SK-N-SH (cell line): ENCODE measurements at regions not wholly inside any gene's neighbourhood (a gene's known extent, or its start where the extent isn't known, plus 50 kb on each side); places are given as distances from the start of the nearest gene placed in this dataset.

Experiments
- CTCF ChIA-PET: fragments of 300-600, 350-600 bp; formaldehyde crosslinking; extraction: SDS; loops from one replicate; lab custom pipeline; 2021; lab: Yijun Ruan, JAX
- POLR2A ChIA-PET: fragments of 350-600 bp; sonication (Branson Sonifier 250); formaldehyde crosslinking; extraction: SDS; loops from one replicate; lab custom pipeline; 2020; ENCODE audit warnings: antibody characterized with exemption, inconsistent platforms; lab: Yijun Ruan, JAX
- DNase-seq: peaks from one replicate; pipeline ENCODE4 v3.0.0; 2012
- H2AFZ ChIP-seq: fragments of 200-600 bp; sonication (generic); 2 replicates; pipeline ENCODE4 v1.8.1; 2016; ENCODE audit warnings: antibody characterized with exemption, mild to moderate bottlenecking, low read depth
- H3F3A ChIP-seq: fragments of 200-600 bp; sonication (generic); replicated peaks from 2 replicates; pipeline ENCODE3; 2016; ENCODE audit warnings: antibody characterized with exemption, mild to moderate bottlenecking; ENCODE audit not compliant: insufficient read depth
- H3K27ac ChIP-seq, 2 experiments: fragments of 200-500 bp in 1 of 2; fragments of 200-600 bp in 1 of 2; sonication (Bioruptor generic) in 1 of 2; sonication (generic), shearing (Covaris generic) in 1 of 2; 2 replicates each; pipeline versions ENCODE4 v1.5.1 to v1.6.1; 2014 to 2016; ENCODE audit warnings: low read depth in 2 of 2, inconsistent platforms in 1 of 2, low read length in 1 of 2, mild to moderate bottlenecking in 1 of 2, mixed read lengths in 1 of 2
- H3K27me3 ChIP-seq: fragments of 200-600 bp; sonication (generic), shearing (Covaris generic); 2 replicates; pipeline ENCODE4 v1.6.1; 2016; ENCODE audit warnings: mixed run types; ENCODE audit not compliant: insufficient read depth
- H3K36me3 ChIP-seq, 2 experiments: fragments of 200-500 bp in 1 of 2; fragments of 200-600 bp in 1 of 2; sonication (Bioruptor generic) in 1 of 2; sonication (generic) in 1 of 2; replicated peaks in 1 of 2; 2 replicates each; pipeline versions ENCODE3 to v1.5.1; 2014 to 2016; ENCODE audit warnings: low read length in 1 of 2, mild to moderate bottlenecking in 1 of 2; ENCODE audit not compliant: insufficient read depth in 2 of 2, control insufficient read depth in 1 of 2
- H3K4me1 ChIP-seq, 2 experiments: fragments of 200-500 bp in 1 of 2; fragments of 200-600 bp in 1 of 2; sonication (Bioruptor generic) in 1 of 2; sonication (generic), shearing (Covaris generic) in 1 of 2; 2 replicates each; pipeline versions ENCODE4 v1.5.1 to v1.6.1; 2014 to 2016; ENCODE audit warnings: low read depth in 1 of 2, low read length in 1 of 2, mixed run types in 1 of 2; ENCODE audit not compliant: insufficient read depth in 2 of 2, control insufficient read depth in 1 of 2
- H3K4me2 ChIP-seq: fragments of 200-600 bp; sonication (generic), shearing (Covaris generic); 2 replicates; pipeline ENCODE4 v1.6.1; 2017; ENCODE audit warnings: mixed run types
- H3K4me3 ChIP-seq, 2 experiments: fragments of 200-500 bp in 1 of 2; fragments of 200-600 bp in 1 of 2; sonication (Bioruptor generic) in 1 of 2; sonication (generic), shearing (Covaris generic) in 1 of 2; 2 replicates each; pipeline versions ENCODE4 v1.5.1 to v1.8.1; 2014 to 2016; ENCODE audit warnings: low read depth in 2 of 2, inconsistent platforms in 1 of 2, low read length in 1 of 2, mild to moderate bottlenecking in 1 of 2, mixed read lengths in 1 of 2, moderate library complexity in 1 of 2
- H3K79me2 ChIP-seq: fragments of 200-600 bp; sonication (generic); 2 replicates; pipeline ENCODE4 v1.8.1; 2017; ENCODE audit warnings: mild to moderate bottlenecking; ENCODE audit not compliant: insufficient read depth
- H3K9ac ChIP-seq: fragments of 200-600 bp; sonication (generic); 2 replicates; pipeline ENCODE4 v1.6.1; 2017; ENCODE audit warnings: mixed run types
- H3K9me2 ChIP-seq: fragments of 200-600 bp; sonication (generic); 2 replicates; pipeline ENCODE4 v1.6.1; 2017; ENCODE audit warnings: mixed run types
- H3K9me3 ChIP-seq: fragments of 200-600 bp; sonication (generic); 2 replicates; pipeline ENCODE4 v1.6.1; 2017; ENCODE audit warnings: mixed run types, mild to moderate bottlenecking, moderate library complexity
- H4K20me1 ChIP-seq: fragments of 200-600 bp; sonication (generic); 2 replicates; pipeline ENCODE4 v1.6.1; 2017; ENCODE audit warnings: mild to moderate bottlenecking, mixed run types; ENCODE audit not compliant: insufficient read depth
- ELF1 ChIP-seq: IDR thresholded peaks from 2 replicates; pipeline ENCODE4 v1.4.0; 2012
- FOXM1 ChIP-seq: IDR thresholded peaks from 2 replicates; pipeline ENCODE4 v1.4.0; 2012; ENCODE audit warnings: low read depth, mild to moderate bottlenecking
- JUND ChIP-seq: IDR thresholded peaks from 2 replicates; pipeline ENCODE4 v1.4.0; 2012
- MEF2A ChIP-seq: IDR thresholded peaks from 2 replicates; pipeline ENCODE4 v1.4.0; 2012; ENCODE audit warnings: low read depth, borderline replicate concordance
- POLR2AphosphoS5 ChIP-seq: IDR thresholded peaks from 2 replicates; pipeline ENCODE4 v1.6.1; 2012; ENCODE audit warnings: low read depth, low read length
- RFX5 ChIP-seq: IDR thresholded peaks from 2 replicates; pipeline ENCODE4 v1.6.1; 2012; ENCODE audit warnings: mild to moderate bottlenecking, improper control_type of control experiment, low read length
- RXRA ChIP-seq: IDR thresholded peaks from 2 replicates; pipeline ENCODE4 v1.4.0; 2012; ENCODE audit warnings: low read depth, mild to moderate bottlenecking, borderline replicate concordance
- SIN3A ChIP-seq: IDR thresholded peaks from 2 replicates; pipeline ENCODE4 v1.6.1; 2012; ENCODE audit warnings: low read depth, mild to moderate bottlenecking, low read length, moderate library complexity, borderline replicate concordance
- SMC3 ChIP-seq: IDR thresholded peaks from 2 replicates; pipeline ENCODE4 v1.6.1; 2012; ENCODE audit warnings: low read depth, low read length, improper control_type of control experiment
- TAF1 ChIP-seq: IDR thresholded peaks from 2 replicates; pipeline ENCODE4 v1.6.1; 2012; ENCODE audit warnings: low read depth, mild to moderate bottlenecking, low read length, moderate library complexity, borderline replicate concordance
- TCF12 ChIP-seq: IDR thresholded peaks from 2 replicates; pipeline ENCODE4 v1.4.0; 2012
- TEAD4 ChIP-seq: IDR thresholded peaks from 2 replicates; pipeline ENCODE4 v1.4.0; 2012; ENCODE audit warnings: mild to moderate bottlenecking, borderline replicate concordance; ENCODE audit not compliant: insufficient read depth
- WGBS: methylation state at CpG from one replicate; pipeline ENCODE4 v1.1.6; 2017; ENCODE audit warnings: low lambda C conversion rate; 5-methylcytosine and 5-hydroxymethylcytosine counted together
- TF ChIP-seq, protein P1 (sequence below): IDR thresholded peaks from 2 replicates; pipeline ENCODE4 v1.4.0; 2012; ENCODE audit warnings: low read depth
- TF ChIP-seq, protein P2 (sequence below): fragments of 200-600 bp; sonication (generic); IDR thresholded peaks from 2 replicates; pipeline ENCODE4 v1.6.1; 2017; ENCODE audit warnings: antibody characterized with exemption, mild to moderate bottlenecking, moderate library complexity
- TF ChIP-seq, protein P3 (sequence below): IDR thresholded peaks from 2 replicates; pipeline ENCODE4 v1.6.1; 2012; ENCODE audit warnings: mild to moderate bottlenecking, low read depth, low read length, moderate library complexity
- TF ChIP-seq, protein P4 (sequence below): fragments of 150-350 bp; IDR thresholded peaks from 2 replicates; pipeline ENCODE4 v1.6.1; 2016; ENCODE audit warnings: mild to moderate bottlenecking, low read depth, low read length

DNA sequence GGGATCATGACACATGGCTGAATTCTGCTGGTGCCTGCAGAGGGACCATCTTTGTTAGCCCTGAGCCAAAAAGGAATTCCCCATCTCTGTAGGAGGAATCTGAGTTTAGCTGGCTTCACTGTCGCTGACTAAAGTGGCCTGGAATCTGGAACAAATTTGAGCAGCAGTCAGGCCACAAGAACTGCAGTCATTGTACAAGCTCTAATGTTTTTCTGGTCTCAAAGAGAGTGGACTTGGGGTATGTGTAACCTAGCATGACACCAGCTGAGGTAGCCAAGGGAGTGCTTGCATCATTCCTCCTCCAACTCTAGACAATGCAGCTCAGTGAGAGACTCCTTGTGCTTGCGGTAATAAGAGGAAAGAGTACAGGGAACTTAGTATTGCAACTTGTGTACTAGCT lies 539.1 kb upstream of the LRRTM4 start:
- no peaks in the 10 kb centered on the region for H3K79me2 ChIP-seq
- no peaks in the 10 kb centered on the region; a peak in 2 of 4 replicates for H3K4me1 ChIP-seq
- no peaks in the 10 kb centered on the region for H3K27me3 ChIP-seq
- no peaks in the 10 kb centered on the region for H3F3A ChIP-seq
- POLR2A ChIA-PET: no interaction called here
- no peaks in the 10 kb centered on the region for H3K36me3 ChIP-seq
- TF ChIP-seq, protein P1, sequence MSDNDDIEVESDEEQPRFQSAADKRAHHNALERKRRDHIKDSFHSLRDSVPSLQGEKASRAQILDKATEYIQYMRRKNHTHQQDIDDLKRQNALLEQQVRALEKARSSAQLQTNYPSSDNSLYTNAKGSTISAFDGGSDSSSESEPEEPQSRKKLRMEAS: no peak
- no peak for TF ChIP-seq FOXM1
- no peak for TF ChIP-seq RFX5
- no peaks in the 10 kb centered on the region for H3K9me3 ChIP-seq
- WGBS: 33% methylated on average over 2 of the region's 2 CpGs
- H3K4me3 ChIP-seq: no peak overlapping the region
- no peak overlapping the region for H3K4me2 ChIP-seq
- H4K20me1 ChIP-seq: no peaks in the 10 kb centered on the region
- no peaks in the 10 kb centered on the region for H3K9me2 ChIP-seq
- no peak overlapping the region for H3K27ac ChIP-seq
- CTCF ChIA-PET: no interaction called here
- no peak for DNase-seq
- H2AFZ ChIP-seq: no peak overlapping the region
- no peak overlapping the region for H3K9ac ChIP-seq

DNA sequence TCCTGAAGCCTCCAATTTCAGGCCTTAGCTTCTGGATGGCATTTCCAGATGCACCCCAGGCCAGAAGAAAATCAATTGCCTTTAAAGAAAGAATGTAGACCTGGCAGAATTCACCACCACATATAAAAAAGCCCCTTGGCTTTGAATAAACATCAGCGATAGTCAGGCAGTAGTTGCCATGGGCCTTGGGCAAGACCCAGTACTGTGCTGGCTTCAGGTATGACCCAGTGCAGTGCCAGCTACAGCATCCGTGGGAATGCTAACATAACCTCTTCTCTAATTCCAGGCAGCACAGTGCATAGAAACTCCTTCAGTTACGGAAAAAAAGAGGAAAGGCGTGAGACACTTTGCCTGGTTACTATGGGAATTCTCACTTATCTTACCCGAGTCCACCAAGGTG lies 539.6 kb upstream of the LRRTM4 start:
- no peaks in the 10 kb centered on the region for H3K79me2 ChIP-seq
- H3K4me1 ChIP-seq: no peaks in the 10 kb centered on the region; a peak in 2 of 4 replicates
- H3K4me2 ChIP-seq: no peak overlapping the region
- no peak overlapping the region for H3K27ac ChIP-seq
- CTCF ChIA-PET: no interaction called here
- H3K36me3 ChIP-seq: no peaks in the 10 kb centered on the region
- no peak for TF ChIP-seq POLR2AphosphoS5
- no peak for TF ChIP-seq RXRA
- no peak for TF ChIP-seq SIN3A
- no peak for TF ChIP-seq SMC3
- TF ChIP-seq ELF1: no peak
- TF ChIP-seq, protein P2, sequence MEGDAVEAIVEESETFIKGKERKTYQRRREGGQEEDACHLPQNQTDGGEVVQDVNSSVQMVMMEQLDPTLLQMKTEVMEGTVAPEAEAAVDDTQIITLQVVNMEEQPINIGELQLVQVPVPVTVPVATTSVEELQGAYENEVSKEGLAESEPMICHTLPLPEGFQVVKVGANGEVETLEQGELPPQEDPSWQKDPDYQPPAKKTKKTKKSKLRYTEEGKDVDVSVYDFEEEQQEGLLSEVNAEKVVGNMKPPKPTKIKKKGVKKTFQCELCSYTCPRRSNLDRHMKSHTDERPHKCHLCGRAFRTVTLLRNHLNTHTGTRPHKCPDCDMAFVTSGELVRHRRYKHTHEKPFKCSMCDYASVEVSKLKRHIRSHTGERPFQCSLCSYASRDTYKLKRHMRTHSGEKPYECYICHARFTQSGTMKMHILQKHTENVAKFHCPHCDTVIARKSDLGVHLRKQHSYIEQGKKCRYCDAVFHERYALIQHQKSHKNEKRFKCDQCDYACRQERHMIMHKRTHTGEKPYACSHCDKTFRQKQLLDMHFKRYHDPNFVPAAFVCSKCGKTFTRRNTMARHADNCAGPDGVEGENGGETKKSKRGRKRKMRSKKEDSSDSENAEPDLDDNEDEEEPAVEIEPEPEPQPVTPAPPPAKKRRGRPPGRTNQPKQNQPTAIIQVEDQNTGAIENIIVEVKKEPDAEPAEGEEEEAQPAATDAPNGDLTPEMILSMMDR: no peak
- no peak for TF ChIP-seq RFX5
- TF ChIP-seq, all 33 proteins: peak for 0
- Histone ChIP-seq H2AFZ (no peak overlapping the region), H3K27me3 (no peaks in the 10 kb centered on the region), H3F3A (no peaks in the 10 kb centered on the region), H3K9me3 (no peaks in the 10 kb centered on the region), H3K4me3 (no peak overlapping the region), H3K9ac (no peak overlapping the region), H4K20me1 (no peaks in the 10 kb centered on the region), H3K9me2 (no peaks in the 10 kb centered on the region)
- DNase-seq: no peak
- WGBS: 54% methylated on average over 5 of the region's 5 CpGs
- POLR2A ChIA-PET: no interaction called here

DNA sequence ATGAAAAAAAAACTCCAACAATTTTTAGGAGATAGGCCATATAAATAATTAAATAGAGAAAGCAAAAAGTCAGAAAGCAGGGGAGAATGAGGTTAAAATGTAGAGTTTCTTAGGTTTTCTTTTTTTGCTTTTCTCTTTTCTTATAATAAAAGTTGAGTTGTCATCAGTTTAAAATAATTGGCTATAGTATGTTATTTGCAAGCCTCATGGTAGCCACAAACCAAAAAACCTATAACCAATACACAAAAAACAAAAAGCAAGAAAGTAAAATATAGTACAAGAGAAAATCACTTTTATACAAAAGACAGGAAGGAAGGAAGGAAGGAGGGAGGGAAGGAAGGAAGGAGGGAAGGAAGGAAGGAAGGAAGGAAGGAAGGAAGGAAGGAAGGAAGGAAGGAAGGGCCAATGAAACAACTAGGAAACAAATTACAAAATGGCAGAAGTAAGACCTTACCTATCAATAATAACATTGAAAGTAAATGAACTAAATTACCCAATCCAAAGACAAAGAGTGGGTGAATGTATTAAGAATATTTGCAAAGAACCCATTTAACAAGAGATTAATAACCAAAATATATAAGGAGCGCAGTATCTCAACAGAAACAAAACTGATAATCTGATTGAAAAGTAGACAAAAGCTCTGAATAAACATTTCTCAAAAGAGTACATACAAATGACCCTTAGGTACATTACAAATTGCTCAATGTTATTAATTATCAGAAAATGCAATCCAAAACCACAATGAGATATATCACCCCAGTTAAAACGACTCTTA lies 541.3 kb upstream of the LRRTM4 start:
- Histone ChIP-seq H3K9me3 (no peaks in the 10 kb centered on the region), H3K36me3 (no peaks in the 10 kb centered on the region), H3K9ac (no peak overlapping the region), H3K27ac (no peak overlapping the region), H3K4me3 (no peak overlapping the region), H3K27me3 (no peaks in the 10 kb centered on the region), H3F3A (no peaks in the 10 kb centered on the region), H3K4me2 (no peak overlapping the region), H2AFZ (no peak overlapping the region), H4K20me1 (no peaks in the 10 kb centered on the region), H3K79me2 (no peaks in the 10 kb centered on the region), H3K9me2 (no peaks in the 10 kb centered on the region), H3K4me1 (no peaks in the 10 kb centered on the region; a peak in 2 of 4 replicates)
- ChIA-PET CTCF (no interaction called here), POLR2A (no interaction called here)
- no peak for DNase-seq
- WGBS: 35% methylated on average over 2 of the region's 2 CpGs
- TF ChIP-seq TCF12 (no peak), JUND (no peak), SMC3 (no peak), MEF2A (no peak), TEAD4 (no peak), TAF1 (no peak)
- TF ChIP-seq, protein P3, sequence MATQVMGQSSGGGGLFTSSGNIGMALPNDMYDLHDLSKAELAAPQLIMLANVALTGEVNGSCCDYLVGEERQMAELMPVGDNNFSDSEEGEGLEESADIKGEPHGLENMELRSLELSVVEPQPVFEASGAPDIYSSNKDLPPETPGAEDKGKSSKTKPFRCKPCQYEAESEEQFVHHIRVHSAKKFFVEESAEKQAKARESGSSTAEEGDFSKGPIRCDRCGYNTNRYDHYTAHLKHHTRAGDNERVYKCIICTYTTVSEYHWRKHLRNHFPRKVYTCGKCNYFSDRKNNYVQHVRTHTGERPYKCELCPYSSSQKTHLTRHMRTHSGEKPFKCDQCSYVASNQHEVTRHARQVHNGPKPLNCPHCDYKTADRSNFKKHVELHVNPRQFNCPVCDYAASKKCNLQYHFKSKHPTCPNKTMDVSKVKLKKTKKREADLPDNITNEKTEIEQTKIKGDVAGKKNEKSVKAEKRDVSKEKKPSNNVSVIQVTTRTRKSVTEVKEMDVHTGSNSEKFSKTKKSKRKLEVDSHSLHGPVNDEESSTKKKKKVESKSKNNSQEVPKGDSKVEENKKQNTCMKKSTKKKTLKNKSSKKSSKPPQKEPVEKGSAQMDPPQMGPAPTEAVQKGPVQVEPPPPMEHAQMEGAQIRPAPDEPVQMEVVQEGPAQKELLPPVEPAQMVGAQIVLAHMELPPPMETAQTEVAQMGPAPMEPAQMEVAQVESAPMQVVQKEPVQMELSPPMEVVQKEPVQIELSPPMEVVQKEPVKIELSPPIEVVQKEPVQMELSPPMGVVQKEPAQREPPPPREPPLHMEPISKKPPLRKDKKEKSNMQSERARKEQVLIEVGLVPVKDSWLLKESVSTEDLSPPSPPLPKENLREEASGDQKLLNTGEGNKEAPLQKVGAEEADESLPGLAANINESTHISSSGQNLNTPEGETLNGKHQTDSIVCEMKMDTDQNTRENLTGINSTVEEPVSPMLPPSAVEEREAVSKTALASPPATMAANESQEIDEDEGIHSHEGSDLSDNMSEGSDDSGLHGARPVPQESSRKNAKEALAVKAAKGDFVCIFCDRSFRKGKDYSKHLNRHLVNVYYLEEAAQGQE: no peak
- TF ChIP-seq, protein P4, sequence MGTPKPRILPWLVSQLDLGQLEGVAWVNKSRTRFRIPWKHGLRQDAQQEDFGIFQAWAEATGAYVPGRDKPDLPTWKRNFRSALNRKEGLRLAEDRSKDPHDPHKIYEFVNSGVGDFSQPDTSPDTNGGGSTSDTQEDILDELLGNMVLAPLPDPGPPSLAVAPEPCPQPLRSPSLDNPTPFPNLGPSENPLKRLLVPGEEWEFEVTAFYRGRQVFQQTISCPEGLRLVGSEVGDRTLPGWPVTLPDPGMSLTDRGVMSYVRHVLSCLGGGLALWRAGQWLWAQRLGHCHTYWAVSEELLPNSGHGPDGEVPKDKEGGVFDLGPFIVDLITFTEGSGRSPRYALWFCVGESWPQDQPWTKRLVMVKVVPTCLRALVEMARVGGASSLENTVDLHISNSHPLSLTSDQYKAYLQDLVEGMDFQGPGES: no peak
